Heart left ventricle (tissue), 13 donors: ENCODE measurements at regions not wholly inside any gene's neighbourhood (a gene's known extent, or its start where the extent isn't known, plus 50 kb on each side); places are given as distances from the start of the nearest gene placed in this dataset.

Source experiments
- POLR2A ChIP-seq, 2 donors: fragments of 450-650 bp; IDR thresholded peaks; one replicate each; pipeline ENCODE4 v1.6.1; 2017; ENCODE audit warnings: antibody characterized with exemption in 2 of 2, mild to moderate bottlenecking in 2 of 2, moderate library complexity in 2 of 2
- TF ChIP-seq, protein P1 (sequence below), 12 donors: fragments of 200-600 bp; sonication (generic) in 4 of 12; IDR thresholded peaks; one replicate each; pipeline versions ENCODE4 v1.5.0 to v1.8.0; 2018 to 2022; ENCODE audit warnings: antibody characterized with exemption in 12 of 12, mild to moderate bottlenecking in 5 of 12
- donor health status: ischemic (EF 13 %, LVEDD 7.1; RV severe dilation, severe dysfunction).
- donor health status: DM: no; HTN: yes; CAD: no.
- donor health status: DM: no; HTN: no; CAD: no.
- donor health status: ischemic (EF 25% LVEDD 6.9; RV normal size, moderate dysfunction).
- donor health status: ischemic (EF 25% LVEDD 5.7; RV mildly dilated, moderate dysfunction).
- donor health status: ischemic (EF 35%, LVEDD 5.7; RV mildly dilated, moderate dysfunction).
- donor health status: nonischemic (EF 11% LVEDD 7.7; RV severe dilation, severe dysfunction).
- donor health status: DM: yes; HTN: yes; CAD: no.
- donor health status: PGD.
- donor health status: ischemic (EF 29% LVEDD 5.4; RV normal size, mild dysfunction).
- donor health status: nonischemic (EF 23%, LVEDD 6.1; RV moderate dilation, normal function).

DNA sequence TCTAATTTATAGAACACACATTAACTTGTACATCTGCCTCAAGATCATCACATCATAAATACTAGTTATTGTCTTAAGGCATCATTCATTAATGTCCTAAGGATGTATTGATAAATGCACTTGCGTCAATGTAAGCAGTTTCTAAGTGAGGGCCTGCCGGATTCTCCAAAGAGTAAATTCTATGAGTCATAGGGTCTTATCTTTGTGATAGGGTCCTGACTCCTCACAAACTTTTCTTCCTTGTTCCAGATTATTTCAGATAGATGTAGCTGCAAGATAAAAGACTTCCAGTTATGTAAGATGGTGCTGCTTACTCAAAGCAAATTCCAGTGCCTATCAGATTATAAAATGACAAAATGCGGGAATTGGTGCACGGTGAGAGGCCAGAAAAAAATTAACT, 315.0 kb upstream of the SLC39A10 start:
- TF ChIP-seq, protein P1, sequence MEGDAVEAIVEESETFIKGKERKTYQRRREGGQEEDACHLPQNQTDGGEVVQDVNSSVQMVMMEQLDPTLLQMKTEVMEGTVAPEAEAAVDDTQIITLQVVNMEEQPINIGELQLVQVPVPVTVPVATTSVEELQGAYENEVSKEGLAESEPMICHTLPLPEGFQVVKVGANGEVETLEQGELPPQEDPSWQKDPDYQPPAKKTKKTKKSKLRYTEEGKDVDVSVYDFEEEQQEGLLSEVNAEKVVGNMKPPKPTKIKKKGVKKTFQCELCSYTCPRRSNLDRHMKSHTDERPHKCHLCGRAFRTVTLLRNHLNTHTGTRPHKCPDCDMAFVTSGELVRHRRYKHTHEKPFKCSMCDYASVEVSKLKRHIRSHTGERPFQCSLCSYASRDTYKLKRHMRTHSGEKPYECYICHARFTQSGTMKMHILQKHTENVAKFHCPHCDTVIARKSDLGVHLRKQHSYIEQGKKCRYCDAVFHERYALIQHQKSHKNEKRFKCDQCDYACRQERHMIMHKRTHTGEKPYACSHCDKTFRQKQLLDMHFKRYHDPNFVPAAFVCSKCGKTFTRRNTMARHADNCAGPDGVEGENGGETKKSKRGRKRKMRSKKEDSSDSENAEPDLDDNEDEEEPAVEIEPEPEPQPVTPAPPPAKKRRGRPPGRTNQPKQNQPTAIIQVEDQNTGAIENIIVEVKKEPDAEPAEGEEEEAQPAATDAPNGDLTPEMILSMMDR (IDR thresholded peaks at IDR 0.05) = no peak
- no peak for TF ChIP-seq POLR2A (IDR thresholded peaks at IDR 0.05)
